NOMO-1 (cell line): ENCODE measurements at regions not wholly inside any gene's neighbourhood (a gene's known extent, or its start where the extent isn't known, plus 50 kb on each side); places are given as distances from the start of the nearest gene placed in this dataset.
"Not testable (repeated sequence)": the region's sequence is repeated elsewhere in the genome, so short reads cannot be mapped to it uniquely, and the experiment has no call there.

Experiments
- DNase-seq, 2 experiments: peaks; one replicate each; lab custom pipeline; 2025; ENCODE audit not compliant: unreplicated experiment in 2 of 2; lab: John Stamatoyannopoulos, UW

GRCh38 chr13:53351021-53351420 lies 322.4 kb downstream of the OLFM4 start:
- DNase-seq = no peak

- DNase-seq = no peak
Observed at GRCh38 chr13:53357582-53357981, 329.0 kb downstream of the OLFM4 start.

- no peak for DNase-seq
Observed at GRCh38 chr13:53368948-53369347, 340.3 kb downstream of the OLFM4 start.

- no peak for DNase-seq
Observed at GRCh38 chr13:53379485-53379884, 350.9 kb downstream of the OLFM4 start.

GRCh38 chr13:53382008-53382407 lies 353.4 kb downstream of the OLFM4 start:
- no peak for DNase-seq

GRCh38 chr13:53398051-53398450 lies 369.4 kb downstream of the OLFM4 start:
- DNase-seq = no peak

- no peak for DNase-seq
Observed at GRCh38 chr13:53405616-53406015, 377.0 kb downstream of the OLFM4 start.

GRCh38 chr13:53408306-53408705 lies 379.7 kb downstream of the OLFM4 start:
- DNase-seq = no peak

GRCh38 chr13:53408847-53409568 lies 380.4 kb downstream of the OLFM4 start:
- no peak for DNase-seq

GRCh38 chr13:53411463-53411862 lies 382.9 kb downstream of the OLFM4 start:
- no peak for DNase-seq

GRCh38 chr13:53415135-53415534 lies 386.5 kb downstream of the OLFM4 start:
- no peak for DNase-seq

- DNase-seq = no peak
Observed at GRCh38 chr13:53417601-53418000, 389.0 kb downstream of the OLFM4 start.

GRCh38 chr13:53422415-53422814 lies 393.8 kb downstream of the OLFM4 start:
- no peak for DNase-seq

- no peak for DNase-seq
Observed at GRCh38 chr13:53436396-53436795, 407.8 kb downstream of the OLFM4 start.

- DNase-seq = no peak
Observed at GRCh38 chr13:53439439-53440225, 411.0 kb downstream of the OLFM4 start.

GRCh38 chr13:53442979-53443378 lies 414.4 kb downstream of the OLFM4 start:
- DNase-seq = no peak

GRCh38 chr13:53445686-53446085 lies 417.1 kb downstream of the OLFM4 start:
- DNase-seq = no peak

GRCh38 chr13:53447456-53447855 lies 418.8 kb downstream of the OLFM4 start:
- DNase-seq = no peak

GRCh38 chr13:53447863-53448262 lies 419.2 kb downstream of the OLFM4 start:
- DNase-seq = no peak

GRCh38 chr13:53452263-53452808 lies 423.7 kb downstream of the OLFM4 start:
- not testable (repeated sequence) for DNase-seq

GRCh38 chr13:53460796-53461195 lies 432.2 kb downstream of the OLFM4 start:
- no peak for DNase-seq

- DNase-seq = no peak
Observed at GRCh38 chr13:53463106-53463505, 434.5 kb downstream of the OLFM4 start.
